ENCODE measurements at regions not wholly inside any gene's neighbourhood (a gene's known extent, or its start where the extent isn't known, plus 50 kb on each side); places are given as distances from the start of the nearest gene placed in this dataset.

DNA sequence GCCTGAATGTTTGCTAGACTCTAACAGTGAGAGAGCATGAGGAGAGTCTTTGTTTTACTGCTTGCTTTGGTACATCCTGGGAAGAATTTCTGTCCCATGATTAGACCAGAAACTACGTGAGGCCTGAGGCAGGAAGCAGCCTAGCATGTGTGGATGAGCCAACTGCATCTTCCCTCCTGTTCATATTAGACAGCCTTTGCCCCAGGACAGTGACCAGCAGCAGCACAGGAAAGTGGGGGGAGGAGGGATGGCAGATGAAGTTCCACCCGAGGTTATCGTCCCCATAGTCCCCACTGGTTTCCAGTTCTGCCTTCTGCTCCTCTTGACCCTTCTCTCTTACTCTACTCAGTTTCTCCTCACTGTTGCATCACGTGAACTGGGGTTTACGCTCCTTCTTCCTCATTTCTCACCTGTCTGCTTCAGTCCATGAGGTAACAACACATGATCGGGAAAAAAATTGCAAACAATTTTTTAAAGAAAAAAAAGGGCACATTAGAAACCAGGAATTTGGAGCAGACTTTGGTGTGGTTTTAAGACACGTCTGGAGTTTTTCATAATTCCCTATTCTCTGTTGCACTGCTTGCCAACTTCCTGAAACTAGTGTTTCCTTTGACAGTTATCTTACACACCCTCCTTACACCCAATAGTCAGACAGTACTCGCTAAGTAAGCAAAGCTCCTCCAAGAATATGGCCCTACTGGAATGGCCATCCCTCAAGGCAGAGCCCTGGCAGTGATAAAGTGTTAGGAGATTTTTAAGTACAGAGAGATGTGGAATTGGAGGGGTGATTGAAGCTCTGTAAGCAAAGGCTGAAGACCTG lies 84.1 kb downstream of the SNX18 start:
- TF ChIP-seq EZH2 (IDR thresholded peaks at IDR 0.05) (no peak), SIN3A (IDR thresholded peaks at IDR 0.05; ENCODE audit: low read depth) (no peak), CBX3 (IDR thresholded peaks at IDR 0.05; ENCODE audit: low read depth) (no peak), ZNF274 (IDR thresholded peaks at IDR 0.05; ENCODE audit: low read depth, low read length) (no peak)
- TF ChIP-seq, protein P1, sequence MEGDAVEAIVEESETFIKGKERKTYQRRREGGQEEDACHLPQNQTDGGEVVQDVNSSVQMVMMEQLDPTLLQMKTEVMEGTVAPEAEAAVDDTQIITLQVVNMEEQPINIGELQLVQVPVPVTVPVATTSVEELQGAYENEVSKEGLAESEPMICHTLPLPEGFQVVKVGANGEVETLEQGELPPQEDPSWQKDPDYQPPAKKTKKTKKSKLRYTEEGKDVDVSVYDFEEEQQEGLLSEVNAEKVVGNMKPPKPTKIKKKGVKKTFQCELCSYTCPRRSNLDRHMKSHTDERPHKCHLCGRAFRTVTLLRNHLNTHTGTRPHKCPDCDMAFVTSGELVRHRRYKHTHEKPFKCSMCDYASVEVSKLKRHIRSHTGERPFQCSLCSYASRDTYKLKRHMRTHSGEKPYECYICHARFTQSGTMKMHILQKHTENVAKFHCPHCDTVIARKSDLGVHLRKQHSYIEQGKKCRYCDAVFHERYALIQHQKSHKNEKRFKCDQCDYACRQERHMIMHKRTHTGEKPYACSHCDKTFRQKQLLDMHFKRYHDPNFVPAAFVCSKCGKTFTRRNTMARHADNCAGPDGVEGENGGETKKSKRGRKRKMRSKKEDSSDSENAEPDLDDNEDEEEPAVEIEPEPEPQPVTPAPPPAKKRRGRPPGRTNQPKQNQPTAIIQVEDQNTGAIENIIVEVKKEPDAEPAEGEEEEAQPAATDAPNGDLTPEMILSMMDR (IDR thresholded peaks at IDR 0.05 in 2 of 3, conservative IDR thresholded peaks at IDR 0.05 in 1 of 3; ENCODE audit: borderline replicate concordance in 1 of 3, insufficient read depth in 1 of 3, low read depth in 2 of 3, low read length in 2 of 3), result no peak

Measured in HCT116 (cell line).